Hepatocyte (in vitro differentiated cells): ENCODE measurements at regions not wholly inside any gene's neighbourhood (a gene's known extent, or its start where the extent isn't known, plus 50 kb on each side); places are given as distances from the start of the nearest gene placed in this dataset.

Experiments used
- DNase-seq: peaks from one replicate; pipeline ENCODE4 v3.0.0-alpha.2; 2016; ENCODE audit warnings: low spot score
- H2AFZ ChIP-seq: fragments of 200-600 bp; sonication (generic); 2 replicates; pipeline ENCODE4 v1.6.0; 2016; ENCODE audit warnings: antibody characterized with exemption, mild to moderate bottlenecking
- H3K27ac ChIP-seq: fragments of 200-600 bp; sonication (generic); 2 replicates; pipeline ENCODE4 v1.5.1; 2016; ENCODE audit warnings: mild to moderate bottlenecking
- H3K27me3 ChIP-seq: fragments of 200-600 bp; sonication (generic); 2 replicates; pipeline ENCODE4 v1.6.1; 2016
- H3K36me3 ChIP-seq: fragments of 200-600 bp; sonication (generic); replicated peaks from 2 replicates; pipeline ENCODE4 v1.5.1; 2016; ENCODE audit warnings: low read depth; ENCODE audit not compliant: insufficient read depth
- H3K4me1 ChIP-seq: fragments of 200-600 bp; sonication (generic); 2 replicates; pipeline ENCODE4 v1.5.1; 2016; ENCODE audit warnings: mild to moderate bottlenecking, moderate library complexity; ENCODE audit not compliant: insufficient read depth
- H3K4me2 ChIP-seq: fragments of 200-600 bp; sonication (generic); 2 replicates; pipeline ENCODE4 v1.6.0; 2016
- H3K4me3 ChIP-seq: fragments of 200-600 bp; sonication (generic); 2 replicates; pipeline ENCODE4 v1.5.1; 2016; ENCODE audit warnings: mild to moderate bottlenecking
- H3K79me2 ChIP-seq: fragments of 200-600 bp; sonication (generic); 2 replicates; pipeline ENCODE4 v1.6.0; 2017; ENCODE audit warnings: mild to moderate bottlenecking
- H3K9me2 ChIP-seq: fragments of 200-600 bp; sonication (generic); replicated peaks from 2 replicates; pipeline ENCODE4 v1.6.0; 2017; ENCODE audit warnings: mild to moderate bottlenecking; ENCODE audit not compliant: insufficient read depth
- H3K9me3 ChIP-seq: fragments of 200-600 bp; sonication (generic); 2 replicates; pipeline ENCODE4 v1.5.1; 2016; ENCODE audit warnings: low read depth, mild to moderate bottlenecking
- H4K20me1 ChIP-seq: fragments of 200-600 bp; sonication (generic); 2 replicates; pipeline ENCODE4 v1.6.0; 2016; ENCODE audit warnings: mild to moderate bottlenecking; ENCODE audit not compliant: insufficient read depth, poor library complexity, severe bottlenecking
- EZH2 ChIP-seq: fragments of 200-600 bp; sonication (generic); IDR thresholded peaks from 2 replicates; pipeline ENCODE4 v1.6.1; 2016; ENCODE audit warnings: antibody characterized with exemption, mild to moderate bottlenecking, borderline replicate concordance
- EZH2phosphoT487 ChIP-seq: fragments of 200-600 bp; sonication (generic); IDR thresholded peaks from one replicate; pipeline ENCODE4 v1.6.1; 2018; ENCODE audit warnings: antibody characterized with exemption, mild to moderate bottlenecking, low read depth, moderate library complexity; ENCODE audit not compliant: unreplicated experiment, severe bottlenecking
- WGBS: methylation state at CpG from one replicate; pipeline ENCODE4 v1.1.6; 2016; ENCODE audit warnings: low lambda C conversion rate; ENCODE audit errors: missing lambda C conversion rate; 5-methylcytosine and 5-hydroxymethylcytosine counted together
- TF ChIP-seq, protein P1 (sequence below): fragments of 200-600 bp; sonication (generic); IDR thresholded peaks from 2 replicates; pipeline ENCODE4 v1.5.1; 2016; ENCODE audit warnings: antibody characterized with exemption, mild to moderate bottlenecking; ENCODE audit not compliant: poor library complexity

DNA sequence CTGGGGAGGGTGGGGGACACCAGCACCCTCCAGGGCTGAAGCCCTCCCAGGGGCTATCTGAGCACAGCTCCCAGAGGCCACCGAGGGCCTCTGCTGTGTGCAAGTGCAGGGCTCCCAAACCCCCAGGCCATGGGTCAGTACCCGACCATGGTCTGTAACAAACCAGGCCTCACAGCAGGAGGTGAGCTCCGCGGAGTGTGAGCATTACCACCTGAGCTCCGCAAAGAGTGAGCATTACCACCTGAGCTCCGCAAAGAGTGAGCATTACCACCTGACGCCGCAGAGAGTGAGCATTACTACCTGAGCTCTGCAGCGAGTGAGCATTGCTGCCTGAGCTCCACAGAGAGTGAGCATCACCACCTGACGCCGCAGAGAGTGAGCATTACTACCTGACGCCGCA lies 152.9 kb upstream of the IRX2 start:
- no peaks in the 10 kb centered on the region for H3K27me3 ChIP-seq
- DNase-seq, result no peak
- H3K79me2 ChIP-seq, result no peaks in the 10 kb centered on the region
- no peak overlapping the region for H3K27ac ChIP-seq
- no peak overlapping the region for H3K4me3 ChIP-seq
- H3K4me2 ChIP-seq, result no peak overlapping the region
- no peaks in the 10 kb centered on the region for H3K9me2 ChIP-seq
- no peak overlapping the region for H2AFZ ChIP-seq
- H4K20me1 ChIP-seq, result no peaks in the 10 kb centered on the region
- H3K9me3 ChIP-seq, result no peaks in the 10 kb centered on the region
- 81% methylated on average over 10 of the region's 13 CpGs for WGBS
- TF ChIP-seq EZH2phosphoT487 (no peak), EZH2 (no peak)
- TF ChIP-seq, protein P1, sequence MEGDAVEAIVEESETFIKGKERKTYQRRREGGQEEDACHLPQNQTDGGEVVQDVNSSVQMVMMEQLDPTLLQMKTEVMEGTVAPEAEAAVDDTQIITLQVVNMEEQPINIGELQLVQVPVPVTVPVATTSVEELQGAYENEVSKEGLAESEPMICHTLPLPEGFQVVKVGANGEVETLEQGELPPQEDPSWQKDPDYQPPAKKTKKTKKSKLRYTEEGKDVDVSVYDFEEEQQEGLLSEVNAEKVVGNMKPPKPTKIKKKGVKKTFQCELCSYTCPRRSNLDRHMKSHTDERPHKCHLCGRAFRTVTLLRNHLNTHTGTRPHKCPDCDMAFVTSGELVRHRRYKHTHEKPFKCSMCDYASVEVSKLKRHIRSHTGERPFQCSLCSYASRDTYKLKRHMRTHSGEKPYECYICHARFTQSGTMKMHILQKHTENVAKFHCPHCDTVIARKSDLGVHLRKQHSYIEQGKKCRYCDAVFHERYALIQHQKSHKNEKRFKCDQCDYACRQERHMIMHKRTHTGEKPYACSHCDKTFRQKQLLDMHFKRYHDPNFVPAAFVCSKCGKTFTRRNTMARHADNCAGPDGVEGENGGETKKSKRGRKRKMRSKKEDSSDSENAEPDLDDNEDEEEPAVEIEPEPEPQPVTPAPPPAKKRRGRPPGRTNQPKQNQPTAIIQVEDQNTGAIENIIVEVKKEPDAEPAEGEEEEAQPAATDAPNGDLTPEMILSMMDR, result no peak
- no peaks in the 10 kb centered on the region for H3K36me3 ChIP-seq
- H3K4me1 ChIP-seq, result no peaks in the 10 kb centered on the region

DNA sequence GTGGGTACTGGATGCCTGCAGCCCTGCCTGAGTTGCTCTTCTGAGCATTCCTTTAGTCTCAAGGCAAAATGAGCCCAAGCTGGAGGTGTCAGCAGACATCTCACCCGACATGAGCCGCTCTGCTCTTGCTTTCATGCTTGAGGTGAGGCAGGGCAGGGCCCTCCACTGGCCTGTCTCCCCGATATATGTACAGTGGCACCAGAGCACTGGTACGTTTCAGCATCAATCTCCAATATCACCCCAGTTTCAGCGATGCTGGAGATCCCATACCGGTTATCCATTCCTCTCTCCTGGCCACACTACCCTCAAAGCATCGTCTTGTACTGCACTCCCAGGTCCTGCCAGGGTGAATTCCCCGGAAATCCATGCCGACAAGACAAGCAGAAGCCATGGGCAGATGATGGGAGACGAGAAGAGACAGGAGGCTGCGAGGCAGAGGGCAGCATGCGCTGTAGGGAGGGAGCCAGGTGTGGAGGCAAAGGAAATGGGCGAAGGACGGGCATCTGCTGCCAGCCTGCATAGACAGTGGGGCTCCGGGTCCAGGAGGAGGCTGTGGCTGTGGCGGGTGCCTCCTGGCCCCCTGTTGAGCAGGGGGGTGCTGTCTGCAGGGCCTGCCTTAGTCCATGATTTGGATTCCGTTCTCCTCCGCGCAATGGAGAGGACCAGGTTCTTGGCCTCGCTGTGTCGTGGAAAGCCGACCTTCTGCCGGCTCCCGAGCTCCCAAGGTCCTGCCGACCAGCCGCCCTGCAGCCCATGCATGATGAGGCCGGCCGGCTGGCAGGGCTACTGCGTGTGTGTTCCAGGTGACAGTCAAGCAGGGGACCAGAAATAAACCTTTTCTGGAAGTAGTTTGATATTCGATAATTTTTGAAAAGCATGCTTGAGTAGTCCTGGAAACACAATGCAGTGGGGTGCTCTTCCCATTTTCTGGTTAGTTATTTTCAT lies 152.2 kb upstream of the IRX2 start:
- no peak for TF ChIP-seq EZH2
- TF ChIP-seq, protein P1, result no peak
- TF ChIP-seq EZH2phosphoT487, result no peak
- 93% methylated on average over 30 of the region's 30 CpGs for WGBS
- no peak overlapping the region for H3K4me3 ChIP-seq
- no peaks in the 10 kb centered on the region for H3K9me2 ChIP-seq
- no peak overlapping the region for H3K27ac ChIP-seq
- no peaks in the 10 kb centered on the region for H3K36me3 ChIP-seq
- H4K20me1 ChIP-seq, result no peaks in the 10 kb centered on the region
- H3K27me3 ChIP-seq, result no peaks in the 10 kb centered on the region
- no peak overlapping the region for H2AFZ ChIP-seq
- no peaks in the 10 kb centered on the region for H3K4me1 ChIP-seq
- H3K9me3 ChIP-seq, result no peaks in the 10 kb centered on the region
- no peaks in the 10 kb centered on the region for H3K79me2 ChIP-seq
- no peak overlapping the region for H3K4me2 ChIP-seq
- no peak for DNase-seq

DNA sequence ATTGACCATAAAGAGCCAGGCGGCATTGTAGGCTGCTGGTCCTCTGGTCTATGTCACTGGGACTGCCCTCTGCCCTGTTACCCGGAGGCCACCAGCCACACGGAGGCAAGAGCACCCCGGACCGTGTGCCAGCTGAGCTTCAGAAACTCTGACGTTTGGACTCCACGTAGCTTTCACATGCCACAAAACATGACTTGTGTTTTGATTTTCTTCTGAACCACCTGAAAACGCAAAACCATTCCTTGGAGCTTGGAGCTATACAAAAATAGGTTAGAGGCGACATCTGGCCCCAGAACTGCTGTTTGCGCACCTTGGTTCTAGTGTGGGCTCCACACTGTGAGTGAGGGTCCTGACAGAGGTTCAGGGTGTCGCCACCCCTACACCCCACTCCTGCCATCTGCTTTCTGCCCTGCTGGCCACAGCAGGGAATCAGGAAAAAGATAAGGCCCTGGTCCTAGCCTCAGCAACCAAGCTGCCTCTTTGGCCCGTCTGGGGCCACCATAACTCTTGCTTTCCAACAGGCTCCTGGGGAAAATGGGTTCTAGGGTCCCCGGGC lies 151.3 kb upstream of the IRX2 start:
- Histone ChIP-seq H3K79me2 (no peaks in the 10 kb centered on the region), H3K36me3 (no peaks in the 10 kb centered on the region), H3K4me1 (no peaks in the 10 kb centered on the region), H3K4me3 (no peak overlapping the region), H3K9me2 (no peaks in the 10 kb centered on the region), H3K27me3 (no peaks in the 10 kb centered on the region), H4K20me1 (no peaks in the 10 kb centered on the region), H2AFZ (no peak overlapping the region), H3K27ac (no peak overlapping the region), H3K4me2 (no peak overlapping the region), H3K9me3 (no peaks in the 10 kb centered on the region)
- TF ChIP-seq EZH2, result no peak
- no peak for TF ChIP-seq EZH2phosphoT487
- TF ChIP-seq, protein P1, result no peak
- 91% methylated on average over 13 of the region's 13 CpGs for WGBS
- no peak for DNase-seq
